H1 (cell line): ENCODE measurements at regions not wholly inside any gene's neighbourhood (a gene's known extent, or its start where the extent isn't known, plus 50 kb on each side); places are given as distances from the start of the nearest gene placed in this dataset.

Source experiments
- ATF3 ChIP-seq: IDR thresholded peaks from 2 replicates; pipeline ENCODE4 v1.6.1; 2011; ENCODE audit warnings: low read depth, mild to moderate bottlenecking, low read length; ENCODE audit not compliant: insufficient read depth
- CHD1 ChIP-seq: IDR thresholded peaks from 2 replicates; pipeline ENCODE4 v1.6.1; 2012; ENCODE audit warnings: low read depth, low read length, improper control_type of control experiment
- CTCF ChIP-seq, 3 experiments: IDR thresholded peaks; 1 replicate in 2 of 3; 2 replicates in 1 of 3; pipeline versions ENCODE4 v1.5.1 to v1.6.1; 2011; ENCODE audit warnings: low read length in 3 of 3, mild to moderate bottlenecking in 3 of 3, inconsistent platforms in 2 of 3, low read depth in 1 of 3, moderate library complexity in 1 of 3; ENCODE audit not compliant: insufficient read depth in 1 of 3; ENCODE audit errors: control extremely low read depth in 1 of 3
- EGR1 ChIP-seq: IDR thresholded peaks from 2 replicates; pipeline ENCODE4 v1.6.1; 2011; ENCODE audit warnings: low read depth, low read length, borderline replicate concordance
- POLR2AphosphoS5 ChIP-seq: IDR thresholded peaks from 2 replicates; pipeline ENCODE4 v1.6.1; 2011; ENCODE audit warnings: low read depth, low read length
- POU5F1 ChIP-seq: IDR thresholded peaks from 2 replicates; pipeline ENCODE4 v1.6.1; 2011; ENCODE audit warnings: low read depth, mild to moderate bottlenecking, low read length, moderate library complexity
- TAF1 ChIP-seq: IDR thresholded peaks from 2 replicates; pipeline ENCODE4 v1.6.1; 2011; ENCODE audit warnings: mild to moderate bottlenecking, low read depth, low read length

GRCh38 chr1:213414911-213415310, 363.9 kb downstream of the RPS6KC1 start:
- TF ChIP-seq POLR2AphosphoS5 (no peak), CHD1 (no peak), TAF1 (no peak), POU5F1 (no peak), ATF3 (no peak), CTCF (IDR thresholded peaks at IDR 0.05; ENCODE audit: control extremely low read depth in 1 of 3, insufficient read depth in 1 of 3, low read depth in 1 of 3, low read length in 3 of 3) (no peak), EGR1 (no peak)
